SU-DHL-6 (cell line): ENCODE measurements at regions not wholly inside any gene's neighbourhood (a gene's known extent, or its start where the extent isn't known, plus 50 kb on each side); places are given as distances from the start of the nearest gene placed in this dataset.

Experiments used
- EZH2phosphoT487 ChIP-seq: fragments of 200-600 bp; sonication (generic), shearing (Covaris generic); conservative IDR thresholded peaks from 2 replicates; pipeline ENCODE4 v1.6.1; 2018; ENCODE audit warnings: mild to moderate bottlenecking, antibody characterized with exemption, low read length, moderate library complexity, mixed read lengths
- TF ChIP-seq, protein P1 (sequence below): fragments of 200-600 bp; sonication (generic); IDR thresholded peaks from one replicate; pipeline ENCODE4 v1.5.1; 2017; ENCODE audit warnings: antibody characterized with exemption, mild to moderate bottlenecking, low read length, moderate library complexity; ENCODE audit not compliant: insufficient read depth, poor library complexity, severe bottlenecking

DNA sequence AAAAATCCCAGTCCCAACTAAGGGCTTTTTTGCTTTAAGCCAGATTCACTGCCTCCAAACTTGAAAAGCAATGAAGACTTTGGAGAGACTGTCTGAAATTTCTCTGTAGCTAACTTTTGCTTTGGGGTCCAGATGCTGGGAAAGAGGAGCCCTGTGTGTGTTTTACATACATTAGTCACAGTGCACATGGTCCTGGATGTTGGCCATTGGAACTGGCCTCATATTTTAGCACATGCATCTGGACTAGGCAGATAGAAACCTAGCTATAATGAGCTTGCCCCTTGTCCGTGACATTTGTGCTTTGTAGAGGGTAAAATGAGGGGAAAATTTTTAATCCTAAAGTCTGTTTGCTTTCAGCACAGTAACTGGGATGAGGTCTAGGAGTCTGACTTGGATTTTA, 421.7 kb downstream of the CDK5RAP2 start:
- TF ChIP-seq, protein P1, sequence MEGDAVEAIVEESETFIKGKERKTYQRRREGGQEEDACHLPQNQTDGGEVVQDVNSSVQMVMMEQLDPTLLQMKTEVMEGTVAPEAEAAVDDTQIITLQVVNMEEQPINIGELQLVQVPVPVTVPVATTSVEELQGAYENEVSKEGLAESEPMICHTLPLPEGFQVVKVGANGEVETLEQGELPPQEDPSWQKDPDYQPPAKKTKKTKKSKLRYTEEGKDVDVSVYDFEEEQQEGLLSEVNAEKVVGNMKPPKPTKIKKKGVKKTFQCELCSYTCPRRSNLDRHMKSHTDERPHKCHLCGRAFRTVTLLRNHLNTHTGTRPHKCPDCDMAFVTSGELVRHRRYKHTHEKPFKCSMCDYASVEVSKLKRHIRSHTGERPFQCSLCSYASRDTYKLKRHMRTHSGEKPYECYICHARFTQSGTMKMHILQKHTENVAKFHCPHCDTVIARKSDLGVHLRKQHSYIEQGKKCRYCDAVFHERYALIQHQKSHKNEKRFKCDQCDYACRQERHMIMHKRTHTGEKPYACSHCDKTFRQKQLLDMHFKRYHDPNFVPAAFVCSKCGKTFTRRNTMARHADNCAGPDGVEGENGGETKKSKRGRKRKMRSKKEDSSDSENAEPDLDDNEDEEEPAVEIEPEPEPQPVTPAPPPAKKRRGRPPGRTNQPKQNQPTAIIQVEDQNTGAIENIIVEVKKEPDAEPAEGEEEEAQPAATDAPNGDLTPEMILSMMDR: no peak
- no peak for TF ChIP-seq EZH2phosphoT487
